Osteoblast (primary cell): ENCODE measurements at regions not wholly inside any gene's neighbourhood (a gene's known extent, or its start where the extent isn't known, plus 50 kb on each side); places are given as distances from the start of the nearest gene placed in this dataset.

Experiments used
- DNase-seq: peaks from one replicate; pipeline ENCODE4 v3.0.0; 2011; ENCODE audit warnings: low spot score, mixed read lengths; ENCODE audit not compliant: insufficient read length; ENCODE audit errors: missing footprints
- H2AFZ ChIP-seq: 2 replicates; pipeline ENCODE4 v1.6.0; 2011; ENCODE audit warnings: mild to moderate bottlenecking, low read length
- H3K27ac ChIP-seq: 2 replicates; pipeline ENCODE4 v1.5.1; 2011; ENCODE audit warnings: mild to moderate bottlenecking, low read depth, low read length, moderate library complexity
- H3K27me3 ChIP-seq: 2 replicates; pipeline ENCODE4 v1.6.0; 2012; ENCODE audit warnings: mild to moderate bottlenecking, control low read depth, inconsistent platforms, low read length, moderate library complexity; ENCODE audit not compliant: insufficient read depth
- H3K36me3 ChIP-seq: 2 replicates; pipeline ENCODE4 v1.5.1; 2011; ENCODE audit warnings: mild to moderate bottlenecking, low read length, control low read depth, moderate library complexity; ENCODE audit not compliant: insufficient read depth
- H3K4me1 ChIP-seq: 2 replicates; pipeline ENCODE4 v1.5.1; 2011; ENCODE audit warnings: mild to moderate bottlenecking, low read length, control low read depth, moderate library complexity; ENCODE audit not compliant: insufficient read depth
- H3K4me2 ChIP-seq: 2 replicates; pipeline ENCODE4 v1.6.0; 2011; ENCODE audit warnings: mild to moderate bottlenecking, low read length; ENCODE audit not compliant: insufficient read depth
- H3K4me3 ChIP-seq: fragments of 200-600 bp; sonication (generic); 3 replicates; pipeline ENCODE4 v1.5.1; 2012; ENCODE audit warnings: mild to moderate bottlenecking, low read length, inconsistent platforms; ENCODE audit not compliant: insufficient read depth
- H3K79me2 ChIP-seq: 2 replicates; pipeline ENCODE4 v1.6.0; 2012; ENCODE audit warnings: mild to moderate bottlenecking, low read length, control low read depth, inconsistent platforms; ENCODE audit not compliant: insufficient read depth
- H3K9me3 ChIP-seq: 2 replicates; pipeline ENCODE4 v1.5.1; 2011; ENCODE audit warnings: low read depth, low read length, control low read depth
- H4K20me1 ChIP-seq: 2 replicates; pipeline ENCODE4 v1.6.0; 2012; ENCODE audit warnings: mild to moderate bottlenecking, low read length, control low read depth; ENCODE audit not compliant: insufficient read depth
- CTCF ChIP-seq: IDR thresholded peaks from 2 replicates; pipeline ENCODE4 v1.5.1; 2011; ENCODE audit warnings: mild to moderate bottlenecking, low read depth, low read length, moderate library complexity; ENCODE audit errors: extremely low read depth

- DNase-seq, result no peak
- no peak overlapping the region for H3K27ac ChIP-seq
- no peaks in the 10 kb centered on the region for H3K27me3 ChIP-seq
- H3K36me3 ChIP-seq, result no peaks in the 10 kb centered on the region
- no peak overlapping the region for H3K4me2 ChIP-seq
- TF ChIP-seq CTCF, result no peak
- H3K9me3 ChIP-seq, result no peaks in the 10 kb centered on the region
- H4K20me1 ChIP-seq, result no peaks in the 10 kb centered on the region
- H3K4me3 ChIP-seq, result no peak overlapping the region
- no peak overlapping the region for H2AFZ ChIP-seq
- H3K79me2 ChIP-seq, result no peaks in the 10 kb centered on the region
- H3K4me1 ChIP-seq, result no peaks in the 10 kb centered on the region
Observed at GRCh38 chr7:94054130-94054529, 50.0 kb upstream of the BET1 start.

- no peak for TF ChIP-seq CTCF
- no peaks in the 10 kb centered on the region for H3K9me3 ChIP-seq
- peak overlapping the region; percentile 26 for H3K27ac ChIP-seq
- DNase-seq, result no peak
- H3K4me3 ChIP-seq, result no peak overlapping the region
- H3K36me3 ChIP-seq, result no peaks in the 10 kb centered on the region
- H2AFZ ChIP-seq, result no peak overlapping the region
- H3K4me2 ChIP-seq, result no peak overlapping the region
- H3K79me2 ChIP-seq, result no peaks in the 10 kb centered on the region
- H4K20me1 ChIP-seq, result no peaks in the 10 kb centered on the region
- no peaks in the 10 kb centered on the region for H3K27me3 ChIP-seq
- peaks cover 18% of the 10 kb centered on the region for H3K4me1 ChIP-seq
Observed at GRCh38 chr7:94055963-94056362, 51.8 kb upstream of the BET1 start.

GRCh38 chr7:94056796-94057207 is 52.6 kb upstream of the BET1 start:
- Histone ChIP-seq H3K4me2 (no peak overlapping the region), H3K36me3 (no peaks in the 10 kb centered on the region), H4K20me1 (no peaks in the 10 kb centered on the region), H2AFZ (no peak overlapping the region), H3K9me3 (no peaks in the 10 kb centered on the region), H3K4me1 (peaks cover 26% of the 10 kb centered on the region), H3K27me3 (no peaks in the 10 kb centered on the region), H3K27ac (peak overlapping the region; percentile 50), H3K4me3 (no peak overlapping the region), H3K79me2 (no peaks in the 10 kb centered on the region)
- peak; percentile 7 for TF ChIP-seq CTCF
- no peak for DNase-seq

- no peaks in the 10 kb centered on the region for H3K27me3 ChIP-seq
- H3K4me2 ChIP-seq, result no peak overlapping the region
- DNase-seq, result no peak
- H4K20me1 ChIP-seq, result no peaks in the 10 kb centered on the region
- no peak overlapping the region for H3K4me3 ChIP-seq
- no peaks in the 10 kb centered on the region for H3K79me2 ChIP-seq
- no peaks in the 10 kb centered on the region for H3K9me3 ChIP-seq
- no peak for TF ChIP-seq CTCF
- H3K27ac ChIP-seq, result no peak overlapping the region
- no peak overlapping the region for H2AFZ ChIP-seq
- H3K36me3 ChIP-seq, result no peaks in the 10 kb centered on the region
- H3K4me1 ChIP-seq, result peaks cover 35% of the 10 kb centered on the region
Observed at GRCh38 chr7:94057955-94058354, 53.8 kb upstream of the BET1 start.
